ENCODE measurements at regions not wholly inside any gene's neighbourhood (a gene's known extent, or its start where the extent isn't known, plus 50 kb on each side); places are given as distances from the start of the nearest gene placed in this dataset.

DNA sequence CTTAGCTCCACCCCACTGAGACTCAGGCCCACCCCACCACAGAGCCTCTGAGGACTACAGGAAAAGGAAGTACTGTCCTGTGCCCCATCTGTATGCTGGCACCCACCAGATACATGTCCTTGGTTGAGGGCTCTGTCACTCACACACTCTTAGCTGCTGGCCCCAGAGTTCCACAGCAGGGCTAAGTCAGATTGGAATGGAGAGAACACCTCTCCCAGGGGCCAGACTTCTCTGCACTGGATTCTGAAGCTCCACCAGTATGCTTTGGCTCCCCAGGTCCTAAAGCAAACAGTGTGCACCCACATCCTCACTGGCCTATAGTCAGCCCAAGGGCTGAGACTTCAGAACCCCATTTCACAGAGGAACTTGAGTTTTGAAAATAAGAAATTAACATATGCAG lies 103.2 kb upstream of the PPP2R2D start:
- Histone ChIP-seq H3K36me3 (ENCODE audit: control insufficient read depth, insufficient read depth, low read length, severe bottlenecking) (no peaks in the 10 kb centered on the region), H3K27me3 (replicated peaks; ENCODE audit: control insufficient read depth, insufficient read depth, low read length) (peaks cover 3% of the 10 kb centered on the region), H3K4me3 (ENCODE audit: low read length) (no peak overlapping the region), H3K9me3 (ENCODE audit: control insufficient read depth, low read length) (peaks cover 29% of the 10 kb centered on the region), H3K4me1 (ENCODE audit: control insufficient read depth, insufficient read depth, low read length) (no peaks in the 10 kb centered on the region), H3K9ac (ENCODE audit: low read length) (no peak overlapping the region)
- no peak for DNase-seq (ENCODE audit: low read depth)

DNA sequence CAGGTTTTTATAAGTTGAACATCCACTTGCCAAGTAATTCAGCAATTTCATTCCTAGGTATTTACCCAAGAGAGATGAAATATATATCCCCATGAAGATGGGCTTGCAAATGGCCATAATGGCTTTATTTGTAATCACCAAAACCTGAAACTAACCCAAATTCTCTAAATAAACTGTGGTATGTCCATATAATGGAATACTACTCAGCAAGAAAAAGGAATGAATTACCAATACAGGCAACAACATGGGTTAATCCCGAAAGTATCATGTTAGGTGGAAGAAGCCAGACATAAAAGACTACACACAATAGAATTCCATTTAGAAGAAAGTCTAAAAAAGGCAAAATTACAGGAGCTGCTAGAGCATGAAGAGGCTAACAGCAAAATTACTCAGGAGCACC lies 101.4 kb upstream of the PPP2R2D start:
- no peaks in the 10 kb centered on the region for H3K27me3 ChIP-seq (replicated peaks; ENCODE audit: control insufficient read depth, insufficient read depth, low read length)
- H3K9me3 ChIP-seq (ENCODE audit: control insufficient read depth, low read length): peaks cover 29% of the 10 kb centered on the region
- no peak overlapping the region for H3K4me3 ChIP-seq (ENCODE audit: low read length)
- DNase-seq (ENCODE audit: low read depth): no peak
- H3K4me1 ChIP-seq (ENCODE audit: control insufficient read depth, insufficient read depth, low read length): no peaks in the 10 kb centered on the region
- H3K9ac ChIP-seq (ENCODE audit: low read length): no peak overlapping the region
- no peaks in the 10 kb centered on the region for H3K36me3 ChIP-seq (ENCODE audit: control insufficient read depth, insufficient read depth, low read length, severe bottlenecking)

DNA sequence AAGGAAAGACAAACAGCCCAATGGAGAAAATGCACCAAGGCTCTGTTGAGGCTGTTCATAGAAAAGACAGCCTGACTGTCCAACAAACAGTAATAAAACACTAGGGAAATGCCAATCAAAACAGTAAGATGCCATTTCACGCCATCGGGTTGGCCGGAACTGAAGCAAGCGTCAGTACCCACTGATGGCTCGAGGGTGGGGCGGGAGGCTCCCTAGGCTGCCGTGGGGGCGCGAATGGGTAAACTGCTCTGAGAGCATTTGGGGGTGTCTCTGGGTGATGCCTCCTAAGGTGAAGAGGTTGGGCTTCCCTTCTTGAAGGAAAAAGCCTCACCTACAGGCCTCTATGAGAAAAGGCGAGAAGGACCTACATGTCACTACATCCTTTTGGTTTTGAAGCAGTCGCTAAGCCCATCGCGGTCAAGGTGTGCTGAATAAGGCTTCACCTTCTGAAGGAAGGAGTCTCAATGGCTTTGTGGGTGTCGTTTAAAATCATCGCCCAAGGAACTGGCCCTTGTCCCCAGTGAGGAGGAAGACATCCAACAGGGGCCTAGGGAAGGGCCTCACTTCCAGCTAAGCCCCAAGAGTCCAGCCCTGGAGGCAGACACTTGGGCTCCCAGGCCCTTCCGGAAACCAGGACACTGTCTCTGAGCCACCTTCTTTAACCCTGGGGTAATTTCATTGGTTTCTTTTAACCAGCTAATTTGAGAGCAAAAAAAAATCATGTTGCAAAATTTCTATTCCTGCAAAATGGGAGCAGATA lies 98.5 kb upstream of the PPP2R2D start:
- DNase-seq (ENCODE audit: low read depth): no peak

DNA sequence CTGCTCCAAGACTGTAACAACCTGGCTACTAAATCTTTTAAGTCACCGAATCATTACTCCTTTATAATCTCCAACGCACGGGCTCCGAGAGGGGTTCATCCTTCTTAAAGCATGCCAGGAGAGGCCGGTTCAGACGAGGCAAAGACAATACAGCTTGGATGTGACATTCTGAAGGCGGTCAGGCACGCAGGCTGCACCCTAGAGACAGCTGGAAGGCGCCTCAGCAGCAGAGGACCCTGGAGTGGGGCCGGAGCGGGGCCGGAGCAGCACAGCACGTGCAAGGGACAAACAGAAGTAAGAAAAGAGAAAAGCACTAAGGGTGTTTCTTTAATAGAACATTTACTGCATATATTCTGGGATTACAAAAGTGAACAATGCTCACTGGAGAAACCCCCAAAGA lies 97.8 kb upstream of the PPP2R2D start:
- peaks cover 14% of the 10 kb centered on the region for H3K9me3 ChIP-seq (ENCODE audit: control insufficient read depth, low read length)
- H3K9ac ChIP-seq (ENCODE audit: low read length): no peak overlapping the region
- no peak for DNase-seq (ENCODE audit: low read depth)
- H3K4me3 ChIP-seq (ENCODE audit: low read length): no peak overlapping the region
- H3K36me3 ChIP-seq (ENCODE audit: control insufficient read depth, insufficient read depth, low read length, severe bottlenecking): no peaks in the 10 kb centered on the region
- no peaks in the 10 kb centered on the region for H3K27me3 ChIP-seq (replicated peaks; ENCODE audit: control insufficient read depth, insufficient read depth, low read length)
- no peaks in the 10 kb centered on the region for H3K4me1 ChIP-seq (ENCODE audit: control insufficient read depth, insufficient read depth, low read length)

More for the DNA sequence above, 98.5 kb upstream of the PPP2R2D start:
- H3K27me3 ChIP-seq (replicated peaks; ENCODE audit: control insufficient read depth, insufficient read depth, low read length): no peaks in the 10 kb centered on the region
- H3K36me3 ChIP-seq (ENCODE audit: control insufficient read depth, insufficient read depth, low read length, severe bottlenecking): no peaks in the 10 kb centered on the region
- no peak overlapping the region for H3K4me3 ChIP-seq (ENCODE audit: low read length)
- no peaks in the 10 kb centered on the region for H3K4me1 ChIP-seq (ENCODE audit: control insufficient read depth, insufficient read depth, low read length)
- no peak overlapping the region for H3K9ac ChIP-seq (ENCODE audit: low read length)
- H3K9me3 ChIP-seq (ENCODE audit: control insufficient read depth, low read length): peaks cover 14% of the 10 kb centered on the region

DNA sequence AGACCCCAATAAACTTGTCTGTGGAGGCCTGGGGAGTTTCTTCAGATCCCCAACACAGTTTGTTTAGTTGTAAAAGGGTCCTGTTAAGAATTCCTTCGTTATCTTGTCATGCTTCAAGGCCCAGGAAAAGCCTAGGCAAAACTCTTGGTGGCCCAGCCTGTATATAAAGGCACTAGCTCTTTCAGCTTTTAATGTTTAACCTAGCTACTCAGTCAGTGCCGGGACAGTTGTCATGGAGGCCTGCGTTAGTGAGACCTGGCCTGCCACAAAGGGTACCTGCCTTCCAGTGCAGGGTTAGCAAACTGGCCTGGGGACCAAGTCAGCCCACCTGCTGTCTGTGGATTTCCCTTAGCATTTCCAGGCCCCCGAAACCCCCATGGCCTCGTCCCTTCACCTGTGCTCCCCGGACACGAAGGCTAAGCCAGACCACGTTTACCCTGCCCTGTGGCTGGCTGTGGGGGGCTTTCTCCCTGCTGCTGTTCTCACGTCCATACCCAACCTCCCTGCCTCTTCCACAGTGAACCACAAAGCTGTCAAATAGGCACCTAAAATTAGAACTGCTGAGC lies 96.9 kb upstream of the PPP2R2D start:
- Histone ChIP-seq H3K4me1 (ENCODE audit: control insufficient read depth, insufficient read depth, low read length) (no peaks in the 10 kb centered on the region), H3K4me3 (ENCODE audit: low read length) (no peak overlapping the region), H3K27me3 (replicated peaks; ENCODE audit: control insufficient read depth, insufficient read depth, low read length) (no peaks in the 10 kb centered on the region), H3K9me3 (ENCODE audit: control insufficient read depth, low read length) (peaks cover 12% of the 10 kb centered on the region), H3K9ac (ENCODE audit: low read length) (no peak overlapping the region), H3K36me3 (ENCODE audit: control insufficient read depth, insufficient read depth, low read length, severe bottlenecking) (no peaks in the 10 kb centered on the region)
- no peak for DNase-seq (ENCODE audit: low read depth)

DNA sequence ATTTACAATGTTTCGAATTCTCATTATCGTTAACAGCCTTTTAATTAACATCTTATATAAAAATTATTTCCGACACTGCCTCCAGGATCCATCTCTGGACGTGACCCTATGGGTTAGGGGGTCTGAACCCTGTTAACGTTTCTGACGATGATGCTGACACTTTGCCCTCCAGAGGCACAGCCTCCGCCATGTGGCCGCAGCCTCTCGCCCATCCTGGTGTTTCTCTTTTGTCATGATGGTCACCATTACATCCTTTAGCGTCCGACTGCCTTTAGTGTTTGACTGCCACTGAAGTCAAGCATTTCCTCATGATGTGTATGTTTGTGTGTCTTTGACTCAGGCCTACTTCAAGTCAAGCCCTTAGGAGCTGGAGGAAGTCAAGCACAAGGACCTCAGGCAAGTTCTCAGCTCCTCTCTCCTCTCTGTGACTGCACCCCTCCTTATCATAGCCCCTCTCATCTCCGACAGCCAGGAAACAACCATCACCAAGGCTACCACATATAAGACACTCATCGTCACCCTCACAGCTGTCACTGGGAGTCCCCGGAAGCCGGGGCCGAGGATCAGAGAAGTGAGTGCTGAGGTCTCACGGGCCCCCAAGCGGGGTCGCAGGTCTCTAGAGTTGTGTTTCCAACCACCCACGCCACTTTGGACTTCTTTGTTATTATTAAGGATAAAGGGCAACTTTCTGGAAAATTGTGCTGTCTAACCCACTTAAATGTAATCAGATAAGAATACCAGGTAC lies 96.1 kb upstream of the PPP2R2D start:
- no peak for DNase-seq (ENCODE audit: low read depth)
- Histone ChIP-seq H3K4me3 (ENCODE audit: low read length) (no peak overlapping the region), H3K9ac (ENCODE audit: low read length) (no peak overlapping the region), H3K4me1 (ENCODE audit: control insufficient read depth, insufficient read depth, low read length) (no peaks in the 10 kb centered on the region), H3K9me3 (ENCODE audit: control insufficient read depth, low read length) (peaks cover 4% of the 10 kb centered on the region), H3K27me3 (replicated peaks; ENCODE audit: control insufficient read depth, insufficient read depth, low read length) (no peaks in the 10 kb centered on the region), H3K36me3 (ENCODE audit: control insufficient read depth, insufficient read depth, low read length, severe bottlenecking) (no peaks in the 10 kb centered on the region)

DNA sequence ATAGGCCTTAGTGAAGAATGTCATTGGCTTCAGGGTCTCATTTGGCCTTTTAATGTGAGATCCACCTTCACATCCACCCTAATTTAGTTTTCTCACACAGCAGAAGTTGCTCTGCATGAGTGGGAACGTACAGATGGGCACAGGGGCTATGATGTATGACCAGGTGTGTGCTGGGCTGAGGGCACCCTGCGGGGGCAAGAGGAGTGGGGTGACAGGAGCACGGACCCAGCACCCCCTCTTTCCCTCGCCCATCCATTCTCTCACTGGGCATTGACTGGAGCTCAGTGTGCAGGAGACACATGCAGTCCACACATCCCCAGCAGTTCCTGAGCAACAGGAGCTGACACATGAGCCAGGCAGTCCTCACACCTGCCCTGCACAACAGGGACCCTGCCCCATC lies 95.1 kb upstream of the PPP2R2D start:
- Histone ChIP-seq H3K9me3 (ENCODE audit: control insufficient read depth, low read length) (no peaks in the 10 kb centered on the region), H3K9ac (ENCODE audit: low read length) (no peak overlapping the region), H3K36me3 (ENCODE audit: control insufficient read depth, insufficient read depth, low read length, severe bottlenecking) (no peaks in the 10 kb centered on the region), H3K4me3 (ENCODE audit: low read length) (no peak overlapping the region), H3K27me3 (replicated peaks; ENCODE audit: control insufficient read depth, insufficient read depth, low read length) (no peaks in the 10 kb centered on the region), H3K4me1 (ENCODE audit: control insufficient read depth, insufficient read depth, low read length) (no peaks in the 10 kb centered on the region)
- DNase-seq (ENCODE audit: low read depth): no peak

DNA sequence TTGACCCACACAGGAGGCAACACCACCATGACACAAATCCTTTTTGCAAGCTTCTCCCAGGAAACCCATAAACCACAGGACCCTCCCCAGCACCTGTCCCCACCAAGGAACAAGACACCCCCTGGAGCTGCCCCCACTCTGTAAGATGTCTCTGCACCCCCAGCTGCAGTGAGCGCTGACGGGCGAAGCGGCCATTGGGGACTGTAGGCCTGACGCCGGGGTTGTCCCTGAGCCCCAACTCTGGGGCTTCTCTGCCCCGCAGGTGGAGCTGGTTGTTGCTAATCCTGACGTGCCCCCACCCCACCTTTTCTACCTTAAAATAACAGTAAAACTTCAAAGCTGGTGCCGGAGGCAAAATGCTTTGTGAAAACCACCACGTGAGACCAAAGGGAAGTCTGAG lies 94.7 kb upstream of the PPP2R2D start:
- Histone ChIP-seq H3K4me3 (ENCODE audit: low read length) (no peak overlapping the region), H3K36me3 (ENCODE audit: control insufficient read depth, insufficient read depth, low read length, severe bottlenecking) (no peaks in the 10 kb centered on the region), H3K27me3 (replicated peaks; ENCODE audit: control insufficient read depth, insufficient read depth, low read length) (no peaks in the 10 kb centered on the region), H3K4me1 (ENCODE audit: control insufficient read depth, insufficient read depth, low read length) (no peaks in the 10 kb centered on the region), H3K9me3 (ENCODE audit: control insufficient read depth, low read length) (no peaks in the 10 kb centered on the region), H3K9ac (ENCODE audit: low read length) (no peak overlapping the region)
- DNase-seq (ENCODE audit: low read depth): no peak

DNA sequence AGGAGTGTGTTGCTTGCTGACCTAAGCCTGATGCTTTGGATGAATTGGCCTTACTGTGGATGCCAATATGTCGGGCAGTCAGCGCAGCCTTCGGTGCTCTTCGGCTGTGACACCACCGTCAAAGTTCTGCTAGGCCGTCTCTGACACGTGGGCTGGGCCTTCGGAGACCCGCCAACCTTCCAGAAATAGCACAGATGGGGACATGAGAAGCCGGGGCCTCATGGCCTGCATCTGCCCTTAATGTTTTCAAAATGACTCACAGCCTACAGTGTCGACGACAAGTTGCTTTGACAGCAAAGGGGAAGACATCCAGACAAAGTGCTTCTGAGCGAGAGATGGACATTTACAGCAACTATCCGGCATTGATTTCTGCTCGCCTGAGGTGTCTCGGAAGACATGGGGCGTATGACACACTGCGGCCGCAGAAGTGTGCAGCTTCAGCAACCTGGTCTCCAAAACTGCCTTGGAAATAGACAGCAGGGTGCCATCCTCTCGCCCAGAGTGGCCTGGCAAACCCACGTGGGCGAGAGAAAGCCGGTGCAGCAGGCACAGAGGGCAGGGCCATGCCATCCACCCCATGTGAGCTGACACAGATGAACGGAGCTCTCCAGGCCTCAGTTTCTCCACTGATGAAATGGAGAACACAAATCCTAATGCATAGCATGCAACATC lies 94.0 kb upstream of the PPP2R2D start:
- Histone ChIP-seq H3K4me1 (ENCODE audit: control insufficient read depth, insufficient read depth, low read length) (no peaks in the 10 kb centered on the region), H3K36me3 (ENCODE audit: control insufficient read depth, insufficient read depth, low read length, severe bottlenecking) (no peaks in the 10 kb centered on the region), H3K27me3 (replicated peaks; ENCODE audit: control insufficient read depth, insufficient read depth, low read length) (no peaks in the 10 kb centered on the region), H3K9ac (ENCODE audit: low read length) (no peak overlapping the region), H3K9me3 (ENCODE audit: control insufficient read depth, low read length) (no peaks in the 10 kb centered on the region), H3K4me3 (ENCODE audit: low read length) (no peak overlapping the region)
- no peak for DNase-seq (ENCODE audit: low read depth)

DNA sequence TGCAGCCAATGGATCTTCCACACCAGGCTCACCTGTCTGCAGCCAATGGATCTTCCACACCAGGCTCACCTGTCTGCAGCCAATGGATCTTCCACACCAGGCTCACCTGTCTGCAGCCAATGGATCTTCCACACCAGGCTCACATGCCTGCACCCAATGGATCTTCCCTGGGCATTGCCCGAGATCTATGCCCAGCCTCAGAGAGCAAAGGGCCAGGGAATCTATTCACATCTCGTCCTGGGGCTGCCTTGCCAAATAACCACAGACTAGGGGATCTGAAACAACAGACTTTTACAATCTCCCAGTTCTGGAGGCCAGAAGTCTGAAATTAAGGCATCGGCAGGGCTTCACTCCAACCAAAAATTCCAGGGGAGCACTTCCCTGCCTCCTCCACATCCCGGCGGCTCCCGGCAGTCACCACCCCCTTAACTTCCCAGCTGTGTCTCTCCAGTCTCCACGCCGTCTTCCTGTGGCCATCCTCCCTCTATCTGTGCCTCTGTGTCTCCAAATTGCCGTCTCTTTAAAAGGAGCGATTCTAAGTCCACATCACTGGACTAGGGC lies 92.4 kb upstream of the PPP2R2D start:
- DNase-seq (ENCODE audit: low read depth): no peak
- H3K27me3 ChIP-seq (replicated peaks; ENCODE audit: control insufficient read depth, insufficient read depth, low read length): no peaks in the 10 kb centered on the region
- H3K9me3 ChIP-seq (ENCODE audit: control insufficient read depth, low read length): no peaks in the 10 kb centered on the region

More for the DNA sequence above, 92.4 kb upstream of the PPP2R2D start:
- no peaks in the 10 kb centered on the region for H3K36me3 ChIP-seq (ENCODE audit: control insufficient read depth, insufficient read depth, low read length, severe bottlenecking)
- H3K4me3 ChIP-seq (ENCODE audit: low read length): no peak overlapping the region
- no peaks in the 10 kb centered on the region for H3K4me1 ChIP-seq (ENCODE audit: control insufficient read depth, insufficient read depth, low read length)
- H3K9ac ChIP-seq (ENCODE audit: low read length): no peak overlapping the region

Measured in adipocyte (in vitro differentiated cells).